Nucleus accumbens (tissue), 56 donors: ENCODE measurements at regions not wholly inside any gene's neighbourhood (a gene's known extent, or its start where the extent isn't known, plus 50 kb on each side); places are given as distances from the start of the nearest gene placed in this dataset.

Experiments
- DNase-seq, 56 donors: peaks; one replicate each; lab custom pipeline; 2025; lab: John Stamatoyannopoulos, UW

- DNase-seq, result no peak
Measured at GRCh38 chr9:81394881-81395675, 294.3 kb downstream of the TLE1 start.

GRCh38 chr9:81393985-81394811 lies 295.1 kb downstream of the TLE1 start:
- no peak for DNase-seq

GRCh38 chr9:81391457-81391825 lies 297.9 kb downstream of the TLE1 start:
- DNase-seq, result no peak

- no peak for DNase-seq
Measured at GRCh38 chr9:81390792-81391456, 298.4 kb downstream of the TLE1 start.

GRCh38 chr9:81389569-81389993 lies 299.8 kb downstream of the TLE1 start:
- DNase-seq, result no peak

GRCh38 chr9:81388831-81389230 lies 300.5 kb downstream of the TLE1 start:
- no peak for DNase-seq

- DNase-seq, result no peak
Measured at GRCh38 chr9:81387360-81388106, 301.8 kb downstream of the TLE1 start.

- no peak for DNase-seq
Measured at GRCh38 chr9:81384911-81385310, 304.4 kb downstream of the TLE1 start.

- no peak for DNase-seq
Measured at GRCh38 chr9:81382281-81382680, 307.1 kb downstream of the TLE1 start.

- DNase-seq, result no peak
Measured at GRCh38 chr9:81381694-81382093, 307.7 kb downstream of the TLE1 start.

- no peak for DNase-seq
Measured at GRCh38 chr9:81380504-81381359, 308.6 kb downstream of the TLE1 start.

- no peak for DNase-seq
Measured at GRCh38 chr9:81379655-81380054, 309.7 kb downstream of the TLE1 start.

GRCh38 chr9:81377921-81378320 lies 311.4 kb downstream of the TLE1 start:
- no peak for DNase-seq

GRCh38 chr9:81377320-81377719 lies 312.0 kb downstream of the TLE1 start:
- no peak for DNase-seq

GRCh38 chr9:81375187-81376100 lies 313.9 kb downstream of the TLE1 start:
- DNase-seq, result no peak

GRCh38 chr9:81374459-81375186 lies 314.7 kb downstream of the TLE1 start:
- no peak for DNase-seq

- DNase-seq, result no peak
Measured at GRCh38 chr9:81373294-81373693, 316.1 kb downstream of the TLE1 start.
